ENCODE measurements at regions not wholly inside any gene's neighbourhood (a gene's known extent, or its start where the extent isn't known, plus 50 kb on each side); places are given as distances from the start of the nearest gene placed in this dataset.
"Not testable (repeated sequence)": the region's sequence is repeated elsewhere in the genome, so short reads cannot be mapped to it uniquely, and the experiment has no call there.

DNA sequence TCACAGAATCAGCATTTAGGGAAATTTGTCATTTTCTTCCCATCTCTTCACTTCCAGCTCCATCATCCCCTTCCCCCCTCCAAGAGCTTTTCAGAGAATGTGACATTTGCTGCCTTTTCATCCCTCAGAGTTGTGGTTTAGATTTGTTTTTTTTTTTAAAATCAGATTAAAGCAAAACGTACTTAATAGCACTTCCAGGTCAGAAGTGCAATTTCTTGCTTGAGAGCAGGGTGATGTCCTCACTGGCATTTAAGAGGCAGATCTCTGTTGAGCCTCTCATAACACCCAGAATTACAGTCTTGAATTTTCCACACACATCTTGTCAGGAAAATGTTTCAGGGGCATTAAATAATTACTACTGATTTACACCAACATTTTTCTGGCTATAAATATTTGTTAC, 236.8 kb upstream of the VLDLR start:
- no peaks in the 10 kb centered on the region for H3K4me1 ChIP-seq (ENCODE audit: control insufficient read depth in 1 of 2, insufficient read depth in 2 of 2, low read length in 2 of 2)
- 24 to 40% methylated on average over 1 of the region's 1 CpG for WGBS, 2 donors
- H3K4me3 ChIP-seq (ENCODE audit: low read length in 2 of 2) = no peak overlapping the region
- intact Hi-C loops (cut with DNase I) = no loop called here
- ATAC-seq (ENCODE audit: low FRiP score) = no peak
- H3K27me3 ChIP-seq (ENCODE audit: control insufficient read depth in 1 of 2, insufficient read depth in 2 of 2, low read length in 1 of 2) = peaks cover 0 to 2% of the 10 kb centered on the region in 2 donors
- H3K9me3 ChIP-seq (ENCODE audit: control insufficient read depth, low read length) = no peaks in the 10 kb centered on the region
- no peaks in the 10 kb centered on the region for H3K36me3 ChIP-seq (ENCODE audit: control insufficient read depth in 1 of 2, insufficient read depth in 2 of 2, low read length in 1 of 2)
- H3K27ac ChIP-seq (ENCODE audit: low read depth in 1 of 2, low read length in 2 of 2) = no peak overlapping the region
- DNase-seq = no peak

DNA sequence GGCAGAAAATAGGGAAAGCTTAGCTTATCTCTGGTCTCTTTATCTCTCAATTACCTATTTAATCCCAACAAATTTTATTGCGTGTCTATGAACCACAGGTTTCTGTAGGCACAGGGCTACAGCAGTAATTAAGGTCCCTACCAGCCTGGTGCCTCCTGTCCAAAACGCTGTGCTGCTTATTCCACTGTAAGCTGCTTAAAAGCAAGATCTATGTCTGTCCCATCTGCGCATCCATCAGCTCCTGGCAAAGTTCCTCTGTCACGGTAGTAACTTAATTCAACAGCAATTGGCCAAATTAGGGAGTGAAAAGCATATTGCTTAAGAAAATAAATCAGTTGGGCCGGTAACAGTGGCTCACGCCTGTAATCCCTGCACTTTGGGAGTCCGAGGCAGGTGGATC, 235.8 kb upstream of the VLDLR start:
- WGBS, 2 donors = 87 to 88% methylated on average over 7 of the region's 7 CpGs
- Histone ChIP-seq H3K9me3 (ENCODE audit: control insufficient read depth, low read length) (no peaks in the 10 kb centered on the region), H3K27me3 (ENCODE audit: control insufficient read depth in 1 of 2, insufficient read depth in 2 of 2, low read length in 1 of 2) (peaks cover 0 to 2% of the 10 kb centered on the region in 2 donors), H3K4me1 (ENCODE audit: control insufficient read depth in 1 of 2, insufficient read depth in 2 of 2, low read length in 2 of 2) (no peaks in the 10 kb centered on the region), H3K36me3 (ENCODE audit: control insufficient read depth in 1 of 2, insufficient read depth in 2 of 2, low read length in 1 of 2) (no peaks in the 10 kb centered on the region), H3K4me3 (ENCODE audit: low read length in 2 of 2) (no peak overlapping the region), H3K27ac (ENCODE audit: low read depth in 1 of 2, low read length in 2 of 2) (no peak overlapping the region)
- intact Hi-C loops (cut with DNase I) = no loop called here
- no peak for DNase-seq
- ATAC-seq (ENCODE audit: low FRiP score) = no peak

DNA sequence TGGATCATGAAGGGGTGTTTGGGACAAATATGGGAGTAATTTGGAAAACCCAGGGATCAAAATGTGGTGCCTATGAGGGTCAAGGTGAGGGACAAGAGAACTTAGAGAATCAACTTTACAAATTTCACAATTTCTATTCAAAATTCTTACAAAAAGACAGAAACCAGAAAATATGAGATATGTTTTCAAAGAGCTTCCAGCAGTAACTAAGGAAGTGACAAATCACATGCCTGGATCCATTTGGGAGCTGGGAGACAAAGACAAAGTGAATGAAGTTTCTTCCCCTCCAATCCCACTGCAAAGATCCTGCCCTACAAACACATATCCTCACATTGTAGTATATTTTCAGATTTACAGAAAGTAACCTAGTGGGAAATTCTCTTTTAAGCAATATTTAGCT, 235.0 kb upstream of the VLDLR start:
- H3K4me3 ChIP-seq (ENCODE audit: low read length in 2 of 2) = no peak overlapping the region
- no peaks in the 10 kb centered on the region for H3K36me3 ChIP-seq (ENCODE audit: control insufficient read depth in 1 of 2, insufficient read depth in 2 of 2, low read length in 1 of 2)
- H3K4me1 ChIP-seq (ENCODE audit: control insufficient read depth in 1 of 2, insufficient read depth in 2 of 2, low read length in 2 of 2) = no peaks in the 10 kb centered on the region
- H3K27ac ChIP-seq (ENCODE audit: low read depth in 1 of 2, low read length in 2 of 2) = no peak overlapping the region
- no peaks in the 10 kb centered on the region for H3K9me3 ChIP-seq (ENCODE audit: control insufficient read depth, low read length)
- DNase-seq (no peak), ATAC-seq (ENCODE audit: low FRiP score) (no peak)
- intact Hi-C loops (cut with DNase I) = no loop called here
- peaks cover 0 to 2% of the 10 kb centered on the region in 2 donors for H3K27me3 ChIP-seq (ENCODE audit: control insufficient read depth in 1 of 2, insufficient read depth in 2 of 2, low read length in 1 of 2)

DNA sequence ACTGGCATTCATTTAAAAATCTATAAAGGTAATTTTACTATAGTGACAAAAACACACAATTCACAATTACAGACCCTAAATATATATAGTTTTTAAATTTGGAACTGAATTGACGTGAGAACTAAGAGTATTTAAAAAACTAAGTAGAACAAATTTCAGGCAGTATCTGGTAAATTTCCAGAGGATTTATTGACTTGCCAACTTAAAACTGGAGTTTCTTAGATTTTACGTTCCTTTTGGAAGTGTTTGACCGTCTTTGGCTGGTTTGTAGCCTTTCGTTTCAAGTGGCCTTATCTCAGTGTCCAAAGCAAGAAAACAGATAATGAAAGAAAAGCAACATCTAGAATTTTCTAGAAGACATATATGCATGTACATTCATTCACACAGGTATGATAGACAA, 234.4 kb upstream of the VLDLR start:
- 15 to 20% methylated on average over 4 of the region's 4 CpGs for WGBS, 2 donors
- no peak overlapping the region for H3K27ac ChIP-seq (ENCODE audit: low read depth in 1 of 2, low read length in 2 of 2)
- H3K27me3 ChIP-seq (ENCODE audit: control insufficient read depth in 1 of 2, insufficient read depth in 2 of 2, low read length in 1 of 2) = peaks cover 0 to 2% of the 10 kb centered on the region in 2 donors
- intact Hi-C loops (cut with DNase I) = no loop called here
- H3K9me3 ChIP-seq (ENCODE audit: control insufficient read depth, low read length) = no peaks in the 10 kb centered on the region
- ATAC-seq (ENCODE audit: low FRiP score) (no peak), DNase-seq (no peak)
- H3K36me3 ChIP-seq (ENCODE audit: control insufficient read depth in 1 of 2, insufficient read depth in 2 of 2, low read length in 1 of 2) = no peaks in the 10 kb centered on the region
- no peaks in the 10 kb centered on the region for H3K4me1 ChIP-seq (ENCODE audit: control insufficient read depth in 1 of 2, insufficient read depth in 2 of 2, low read length in 2 of 2)
- no peak overlapping the region for H3K4me3 ChIP-seq (ENCODE audit: low read length in 2 of 2)

DNA sequence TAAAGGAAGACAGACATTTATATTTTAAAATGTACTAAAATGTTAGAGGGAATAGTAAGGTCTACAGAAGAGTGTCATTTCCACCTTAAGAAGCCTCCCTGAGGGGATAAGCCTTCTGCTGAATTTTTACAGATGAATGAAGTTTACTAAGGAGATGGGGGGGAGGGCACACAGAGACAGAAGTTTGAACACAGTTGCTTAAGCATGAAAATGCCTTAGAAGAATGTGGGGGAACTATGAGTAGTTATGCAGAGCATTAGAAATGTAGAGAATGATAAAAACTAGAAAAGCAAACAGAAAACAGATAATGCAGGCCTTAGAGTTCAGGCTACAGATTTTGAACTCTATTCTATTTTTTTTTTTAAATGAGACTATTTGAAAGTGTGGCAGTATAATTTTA, 232.2 kb upstream of the VLDLR start:
- ATAC-seq (ENCODE audit: low FRiP score) (no peak), DNase-seq (no peak)
- intact Hi-C loops (cut with DNase I) = no loop called here
- no peaks in the 10 kb centered on the region for H3K36me3 ChIP-seq (ENCODE audit: control insufficient read depth in 1 of 2, insufficient read depth in 2 of 2, low read length in 1 of 2)
- H3K27me3 ChIP-seq (ENCODE audit: control insufficient read depth in 1 of 2, insufficient read depth in 2 of 2, low read length in 1 of 2) = no peaks in the 10 kb centered on the region
- H3K27ac ChIP-seq (ENCODE audit: low read depth in 1 of 2, low read length in 2 of 2) = no peak overlapping the region
- H3K4me1 ChIP-seq (ENCODE audit: control insufficient read depth in 1 of 2, insufficient read depth in 2 of 2, low read length in 2 of 2) = no peaks in the 10 kb centered on the region
- H3K4me3 ChIP-seq (ENCODE audit: low read length in 2 of 2) = no peak overlapping the region
- H3K9me3 ChIP-seq (ENCODE audit: control insufficient read depth, low read length) = no peaks in the 10 kb centered on the region

DNA sequence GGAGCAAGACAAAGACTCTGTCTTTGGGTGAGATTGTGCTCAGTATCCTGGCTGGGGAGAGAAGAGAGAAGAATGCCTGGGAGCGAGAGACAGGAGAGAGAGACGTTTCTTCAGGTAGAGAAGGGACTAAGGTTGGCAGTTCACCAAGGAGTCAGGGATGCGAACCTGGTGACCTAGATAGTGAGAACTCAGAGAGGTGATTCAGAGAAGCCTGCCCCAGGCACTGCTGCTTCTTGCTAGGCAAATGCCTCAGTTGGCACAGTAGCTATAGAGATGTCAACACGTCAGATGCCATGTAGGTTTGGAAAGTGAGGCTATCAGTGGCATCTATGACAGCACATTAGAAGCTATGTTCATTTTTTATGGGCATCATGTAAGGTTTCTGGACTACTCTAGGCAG, 231.6 kb upstream of the VLDLR start:
- Histone ChIP-seq H3K4me1 (ENCODE audit: control insufficient read depth in 1 of 2, insufficient read depth in 2 of 2, low read length in 2 of 2) (no peaks in the 10 kb centered on the region), H3K4me3 (ENCODE audit: low read length in 2 of 2) (no peak overlapping the region), H3K9me3 (ENCODE audit: control insufficient read depth, low read length) (no peaks in the 10 kb centered on the region), H3K27me3 (ENCODE audit: control insufficient read depth in 1 of 2, insufficient read depth in 2 of 2, low read length in 1 of 2) (no peaks in the 10 kb centered on the region), H3K27ac (ENCODE audit: low read depth in 1 of 2, low read length in 2 of 2) (no peak overlapping the region), H3K36me3 (ENCODE audit: control insufficient read depth in 1 of 2, insufficient read depth in 2 of 2, low read length in 1 of 2) (no peaks in the 10 kb centered on the region)
- intact Hi-C loops (cut with DNase I) = no loop called here
- WGBS, 2 donors = 85 to 94% methylated on average over 4 of the region's 4 CpGs
- DNase-seq = no peak
- no peak for ATAC-seq (ENCODE audit: low FRiP score)

DNA sequence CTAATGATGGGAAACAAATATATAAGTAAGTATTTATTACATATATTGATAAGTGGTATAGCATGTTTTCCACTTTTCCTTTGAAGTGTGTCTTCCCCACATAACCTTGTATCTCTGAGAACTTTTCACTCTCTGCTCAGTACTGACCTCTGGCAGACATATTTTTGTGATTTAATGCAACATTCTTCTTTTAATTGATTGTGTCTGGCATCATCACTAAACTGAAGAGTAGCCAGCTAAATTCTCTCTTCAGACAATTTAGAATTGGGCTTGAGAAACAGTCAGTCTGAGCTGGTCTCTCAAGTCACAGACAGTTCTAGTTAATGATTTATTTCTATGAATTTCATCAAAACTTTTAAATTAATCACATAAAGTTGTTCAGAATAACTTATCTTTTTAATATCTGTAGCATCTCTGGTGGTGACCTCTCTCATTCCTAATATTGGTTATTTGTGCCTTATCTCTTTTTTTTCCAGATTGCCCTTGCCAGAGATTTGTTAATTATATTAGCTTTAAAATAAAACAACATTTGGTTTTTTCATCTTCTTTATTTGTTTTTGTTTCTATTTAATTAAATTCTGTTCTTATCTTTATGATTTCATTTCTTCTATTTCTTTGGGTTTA, 230.0 kb upstream of the VLDLR start:
- peak; percentile 34 for ATAC-seq (ENCODE audit: low FRiP score)
- H3K27me3 ChIP-seq (ENCODE audit: control insufficient read depth in 1 of 2, insufficient read depth in 2 of 2, low read length in 1 of 2); intact Hi-C loops (cut with DNase I); H3K36me3 ChIP-seq (ENCODE audit: control insufficient read depth in 1 of 2, insufficient read depth in 2 of 2, low read length in 1 of 2); H3K4me1 ChIP-seq (ENCODE audit: control insufficient read depth in 1 of 2, insufficient read depth in 2 of 2, low read length in 2 of 2); DNase-seq; H3K9me3 ChIP-seq (ENCODE audit: control insufficient read depth, low read length); H3K4me3 ChIP-seq (ENCODE audit: low read length in 2 of 2); H3K27ac ChIP-seq (ENCODE audit: low read depth in 1 of 2, low read length in 2 of 2): not testable (repeated sequence)

DNA sequence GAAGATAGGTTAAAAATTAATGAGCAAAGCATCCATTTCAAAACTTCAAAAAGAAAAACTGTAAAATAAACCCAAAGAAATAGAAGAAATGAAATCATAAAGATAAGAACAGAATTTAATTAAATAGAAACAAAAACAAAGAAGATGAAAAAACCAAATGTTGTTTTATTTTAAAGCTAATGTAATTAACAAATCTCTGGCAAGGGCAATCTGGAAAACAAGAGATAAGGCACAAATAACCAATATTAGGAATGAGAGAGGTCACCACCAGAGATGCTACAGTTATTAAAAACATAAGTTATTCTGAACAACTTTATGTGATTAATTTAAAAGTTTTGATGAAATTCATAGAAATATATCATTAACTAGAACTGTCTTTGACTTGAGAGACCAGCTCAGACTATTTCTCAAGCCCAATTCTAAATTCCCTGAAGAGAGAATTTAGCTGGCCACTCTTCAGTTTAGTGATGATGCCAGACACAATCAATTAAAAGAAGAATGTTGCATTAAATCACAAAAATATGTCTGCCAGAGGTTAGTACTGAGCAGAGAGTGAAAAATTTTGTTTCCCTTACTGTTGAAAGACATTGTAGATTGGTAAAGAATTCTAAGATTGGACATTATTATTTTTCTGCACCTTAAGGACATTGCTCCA, 227.4 kb upstream of the VLDLR start:
- H3K4me3 ChIP-seq (ENCODE audit: low read length in 2 of 2); H3K27me3 ChIP-seq (ENCODE audit: control insufficient read depth in 1 of 2, insufficient read depth in 2 of 2, low read length in 1 of 2); DNase-seq; H3K36me3 ChIP-seq (ENCODE audit: control insufficient read depth in 1 of 2, insufficient read depth in 2 of 2, low read length in 1 of 2); H3K27ac ChIP-seq (ENCODE audit: low read depth in 1 of 2, low read length in 2 of 2); H3K9me3 ChIP-seq (ENCODE audit: control insufficient read depth, low read length); H3K4me1 ChIP-seq (ENCODE audit: control insufficient read depth in 1 of 2, insufficient read depth in 2 of 2, low read length in 2 of 2); intact Hi-C loops (cut with DNase I): not testable (repeated sequence)
- peak; percentile 19 for ATAC-seq (ENCODE audit: low FRiP score)

DNA sequence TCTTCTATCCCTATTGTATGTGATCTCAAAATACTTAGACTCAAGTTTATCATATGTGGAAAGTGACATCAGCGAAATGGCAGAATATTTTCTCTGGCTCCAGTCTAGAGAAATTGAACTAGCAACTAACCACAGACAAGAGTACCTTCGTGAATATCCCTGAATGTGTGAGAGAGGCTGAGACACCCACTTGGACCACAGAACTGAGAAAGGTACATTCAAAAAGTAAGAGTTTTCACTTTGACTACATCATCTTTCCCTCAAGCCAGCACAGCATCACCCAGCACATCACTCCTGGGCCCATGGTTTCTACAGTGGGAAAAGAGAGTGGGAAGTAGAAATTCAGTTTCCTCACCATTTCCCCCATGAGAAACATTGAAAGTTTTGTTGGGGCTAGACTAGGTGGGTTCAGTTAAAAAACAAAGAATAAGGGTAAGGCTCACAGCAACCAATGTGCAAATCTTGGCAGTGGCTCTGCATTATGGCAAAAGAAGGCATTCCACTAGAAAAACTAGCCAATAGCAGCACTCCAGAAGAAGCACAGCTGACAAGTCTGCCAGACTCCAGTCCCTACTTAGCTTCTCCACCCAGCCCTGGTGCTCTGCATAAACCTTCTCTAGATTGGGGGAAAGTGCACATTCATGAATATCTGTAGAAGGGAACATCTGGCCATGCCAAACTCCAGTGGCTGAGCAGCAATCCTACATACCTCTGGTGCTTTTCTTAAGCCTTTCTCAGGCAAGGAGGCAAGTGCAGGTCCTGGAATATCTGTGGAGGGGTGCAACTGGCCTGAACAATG, 225.6 kb upstream of the VLDLR start:
- Histone ChIP-seq H3K27me3 (ENCODE audit: control insufficient read depth in 1 of 2, insufficient read depth in 2 of 2, low read length in 1 of 2) (no peaks in the 10 kb centered on the region), H3K36me3 (ENCODE audit: control insufficient read depth in 1 of 2, insufficient read depth in 2 of 2, low read length in 1 of 2) (no peaks in the 10 kb centered on the region), H3K4me3 (ENCODE audit: low read length in 2 of 2) (no peak overlapping the region), H3K27ac (ENCODE audit: low read depth in 1 of 2, low read length in 2 of 2) (no peak overlapping the region), H3K9me3 (ENCODE audit: control insufficient read depth, low read length) (no peaks in the 10 kb centered on the region), H3K4me1 (ENCODE audit: control insufficient read depth in 1 of 2, insufficient read depth in 2 of 2, low read length in 2 of 2) (no peaks in the 10 kb centered on the region)
- 76 to 87% methylated on average over 2 of the region's 2 CpGs for WGBS, 2 donors
- intact Hi-C loops (cut with DNase I) = no loop called here
- DNase-seq (no peak), ATAC-seq (ENCODE audit: low FRiP score) (no peak)
